ENCODE measurements at regions not wholly inside any gene's neighbourhood (a gene's known extent, or its start where the extent isn't known, plus 50 kb on each side); places are given as distances from the start of the nearest gene placed in this dataset.
"Not testable (repeated sequence)": the region's sequence is repeated elsewhere in the genome, so short reads cannot be mapped to it uniquely, and the experiment has no call there.

GRCh38 chr13:22793598-22794134 lies 387.1 kb upstream of the SGCG start:
- FAIRE-seq (no peak), DNase-seq (ENCODE audit: low spot score) (no peak)

GRCh38 chr13:22800526-22801401 lies 380.0 kb upstream of the SGCG start:
- FAIRE-seq (no peak), DNase-seq (ENCODE audit: low spot score) (no peak)

GRCh38 chr13:22801402-22802003 lies 379.3 kb upstream of the SGCG start:
- no peak for DNase-seq (ENCODE audit: low spot score)
- FAIRE-seq: peak; percentile 72

GRCh38 chr13:22812793-22813192 lies 368.0 kb upstream of the SGCG start:
- FAIRE-seq (no peak), DNase-seq (ENCODE audit: low spot score) (no peak)

GRCh38 chr13:22813531-22814377 lies 367.0 kb upstream of the SGCG start:
- not testable (repeated sequence) for FAIRE-seq; DNase-seq (ENCODE audit: low spot score)

- not testable (repeated sequence) for FAIRE-seq; DNase-seq (ENCODE audit: low spot score)
Measured at GRCh38 chr13:22814433-22814832, 366.3 kb upstream of the SGCG start.

GRCh38 chr13:22821589-22821988 lies 359.2 kb upstream of the SGCG start:
- DNase-seq (ENCODE audit: low spot score) (no peak), FAIRE-seq (no peak)

GRCh38 chr13:22825186-22825585 lies 355.6 kb upstream of the SGCG start:
- DNase-seq (ENCODE audit: low spot score) (no peak), FAIRE-seq (no peak)

GRCh38 chr13:22828081-22828480 lies 352.7 kb upstream of the SGCG start:
- peak; percentile 98 for FAIRE-seq

GRCh38 chr13:22836475-22836874 lies 344.3 kb upstream of the SGCG start:
- FAIRE-seq: peak; percentile 63

More at GRCh38 chr13:22828081-22828480, 352.7 kb upstream of the SGCG start:
- DNase-seq (ENCODE audit: low spot score): peak; percentile 97

GRCh38 chr13:22837980-22838647 lies 342.7 kb upstream of the SGCG start:
- FAIRE-seq (no peak), DNase-seq (ENCODE audit: low spot score) (no peak)

More at GRCh38 chr13:22836475-22836874, 344.3 kb upstream of the SGCG start:
- no peak for DNase-seq (ENCODE audit: low spot score)

GRCh38 chr13:22839603-22840530 lies 340.9 kb upstream of the SGCG start:
- no peak for FAIRE-seq
- peak; percentile 29 for DNase-seq (ENCODE audit: low spot score)

GRCh38 chr13:22846551-22846950 lies 334.2 kb upstream of the SGCG start:
- FAIRE-seq (no peak), DNase-seq (ENCODE audit: low spot score) (no peak)

- FAIRE-seq (no peak), DNase-seq (ENCODE audit: low spot score) (peak; percentile 11)
Measured at GRCh38 chr13:22848539-22849052, 332.2 kb upstream of the SGCG start.

- FAIRE-seq: no peak
Measured at GRCh38 chr13:22855926-22856325, 324.9 kb upstream of the SGCG start.

GRCh38 chr13:22858980-22859379 lies 321.8 kb upstream of the SGCG start:
- FAIRE-seq; DNase-seq (ENCODE audit: low spot score): not testable (repeated sequence)

More at GRCh38 chr13:22855926-22856325, 324.9 kb upstream of the SGCG start:
- no peak for DNase-seq (ENCODE audit: low spot score)

- FAIRE-seq; DNase-seq (ENCODE audit: low spot score): not testable (repeated sequence)
Measured at GRCh38 chr13:22859411-22859810, 321.4 kb upstream of the SGCG start.

- no peak for FAIRE-seq
- DNase-seq (ENCODE audit: low spot score): no peak
Measured at GRCh38 chr13:22861958-22862466, 318.8 kb upstream of the SGCG start.

- DNase-seq (ENCODE audit: low spot score): no peak
- no peak for FAIRE-seq
Measured at GRCh38 chr13:22862478-22862877, 318.3 kb upstream of the SGCG start.
